AG08395 (cell line): ENCODE measurements at regions not wholly inside any gene's neighbourhood (a gene's known extent, or its start where the extent isn't known, plus 50 kb on each side); places are given as distances from the start of the nearest gene placed in this dataset.
"Not testable (repeated sequence)": the region's sequence is repeated elsewhere in the genome, so short reads cannot be mapped to it uniquely, and the experiment has no call there.

Experiments used
- DNase-seq: peaks from one replicate; pipeline ENCODE4 v3.0.0; 2012; ENCODE audit warnings: mixed read lengths, low spot score

GRCh38 chr2:76257802-76258201, 547.1 kb upstream of the GCFC2 start:
- no peak for DNase-seq

GRCh38 chr2:76256458-76257088, 545.9 kb upstream of the GCFC2 start:
- DNase-seq, result no peak

- no peak for DNase-seq
Measured at GRCh38 chr2:76252704-76253103, 542.0 kb upstream of the GCFC2 start.

GRCh38 chr2:76251342-76251741, 540.6 kb upstream of the GCFC2 start:
- DNase-seq, result no peak

GRCh38 chr2:76247006-76247405, 536.3 kb upstream of the GCFC2 start:
- no peak for DNase-seq

- DNase-seq, result no peak
Measured at GRCh38 chr2:76211991-76212985, 501.6 kb upstream of the GCFC2 start.

- DNase-seq, result no peak
Measured at GRCh38 chr2:76210551-76210950, 499.8 kb upstream of the GCFC2 start.

- no peak for DNase-seq
Measured at GRCh38 chr2:76204048-76204447, 493.3 kb upstream of the GCFC2 start.

GRCh38 chr2:76202866-76203265, 492.2 kb upstream of the GCFC2 start:
- DNase-seq, result no peak

- peak; percentile 11 for DNase-seq
Measured at GRCh38 chr2:76197842-76198448, 487.2 kb upstream of the GCFC2 start.

GRCh38 chr2:76197428-76197827, 486.7 kb upstream of the GCFC2 start:
- no peak for DNase-seq

- DNase-seq, result no peak
Measured at GRCh38 chr2:76194031-76194775, 483.5 kb upstream of the GCFC2 start.

- DNase-seq, result no peak
Measured at GRCh38 chr2:76193089-76193488, 482.4 kb upstream of the GCFC2 start.

- DNase-seq, result no peak
Measured at GRCh38 chr2:76188334-76189008, 477.8 kb upstream of the GCFC2 start.

GRCh38 chr2:76187415-76187814, 476.7 kb upstream of the GCFC2 start:
- DNase-seq, result no peak

GRCh38 chr2:76180676-76181075, 470.0 kb upstream of the GCFC2 start:
- no peak for DNase-seq

GRCh38 chr2:76178610-76179009, 467.9 kb upstream of the GCFC2 start:
- no peak for DNase-seq

- no peak for DNase-seq
Measured at GRCh38 chr2:76175295-76175694, 464.6 kb upstream of the GCFC2 start.

- DNase-seq, result no peak
Measured at GRCh38 chr2:76174505-76174904, 463.8 kb upstream of the GCFC2 start.

- DNase-seq, result not testable (repeated sequence)
Measured at GRCh38 chr2:76173206-76173605, 462.5 kb upstream of the GCFC2 start.

GRCh38 chr2:76172154-76172595, 461.5 kb upstream of the GCFC2 start:
- DNase-seq, result not testable (repeated sequence)
